OCI-M1 (cell line): ENCODE measurements at regions not wholly inside any gene's neighbourhood (a gene's known extent, or its start where the extent isn't known, plus 50 kb on each side); places are given as distances from the start of the nearest gene placed in this dataset.

Source experiments
- DNase-seq: peaks from one replicate; lab custom pipeline; 2025; lab: John Stamatoyannopoulos, UW

GRCh38 chr14:27945512-27945911 is 821.1 kb upstream of the FOXG1 start:
- no peak for DNase-seq

GRCh38 chr14:27958757-27959156 is 807.8 kb upstream of the FOXG1 start:
- DNase-seq = no peak

GRCh38 chr14:27995691-27996090 is 770.9 kb upstream of the FOXG1 start:
- no peak for DNase-seq

- no peak for DNase-seq
Observed at GRCh38 chr14:28001002-28001401, 765.6 kb upstream of the FOXG1 start.

GRCh38 chr14:28012629-28013415 is 753.8 kb upstream of the FOXG1 start:
- no peak for DNase-seq

GRCh38 chr14:28020112-28020511 is 746.5 kb upstream of the FOXG1 start:
- no peak for DNase-seq

- DNase-seq = no peak
Observed at GRCh38 chr14:28023853-28024252, 742.7 kb upstream of the FOXG1 start.

- no peak for DNase-seq
Observed at GRCh38 chr14:28052251-28052650, 714.3 kb upstream of the FOXG1 start.

- DNase-seq = no peak
Observed at GRCh38 chr14:28055008-28055407, 711.6 kb upstream of the FOXG1 start.

- peak; percentile 91 for DNase-seq
Observed at GRCh38 chr14:28057359-28058296, 709.0 kb upstream of the FOXG1 start.

- DNase-seq = no peak
Observed at GRCh38 chr14:28059254-28059653, 707.3 kb upstream of the FOXG1 start.

- peak; percentile 14 for DNase-seq
Observed at GRCh38 chr14:28061006-28061405, 705.6 kb upstream of the FOXG1 start.

GRCh38 chr14:28077021-28077420 is 689.6 kb upstream of the FOXG1 start:
- DNase-seq = peak; percentile 92

GRCh38 chr14:28083389-28083788 is 683.2 kb upstream of the FOXG1 start:
- DNase-seq = no peak

- no peak for DNase-seq
Observed at GRCh38 chr14:28088125-28088524, 678.5 kb upstream of the FOXG1 start.

- no peak for DNase-seq
Observed at GRCh38 chr14:28097585-28097984, 669.0 kb upstream of the FOXG1 start.

- no peak for DNase-seq
Observed at GRCh38 chr14:28098856-28099255, 667.7 kb upstream of the FOXG1 start.

GRCh38 chr14:28102001-28102400 is 664.6 kb upstream of the FOXG1 start:
- no peak for DNase-seq

- peak; percentile 43 for DNase-seq
Observed at GRCh38 chr14:28102814-28103213, 663.8 kb upstream of the FOXG1 start.

GRCh38 chr14:28113311-28113710 is 653.3 kb upstream of the FOXG1 start:
- DNase-seq = no peak

- DNase-seq = peak; percentile 7
Observed at GRCh38 chr14:28116716-28117115, 649.9 kb upstream of the FOXG1 start.

GRCh38 chr14:28119849-28120248 is 646.7 kb upstream of the FOXG1 start:
- no peak for DNase-seq

- DNase-seq = no peak
Observed at GRCh38 chr14:28120391-28120790, 646.2 kb upstream of the FOXG1 start.
